GM21825 (cell line): ENCODE measurements at regions not wholly inside any gene's neighbourhood (a gene's known extent, or its start where the extent isn't known, plus 50 kb on each side); places are given as distances from the start of the nearest gene placed in this dataset.
A peak's percentile ranks its signal among the peaks of the same experiment; 100 is the strongest.
"Not testable (repeated sequence)": the region's sequence is repeated elsewhere in the genome, so short reads cannot be mapped to it uniquely, and the experiment has no call there.

Source experiments
- ATAC-seq: cut with Tn5 transposase; IDR thresholded peaks from one replicate; pipeline ENCODE4 v1.9.1; 2021; ENCODE audit warnings: mild to moderate bottlenecking, moderate library complexity; ENCODE audit not compliant: unreplicated experiment

- no peak for ATAC-seq
These were observed 118.1 kb upstream of the FOXN3 start for GRCh38 chr14:89534902-89535685.

GRCh38 chr14:89533766-89534165 is 116.7 kb upstream of the FOXN3 start:
- no peak for ATAC-seq

- ATAC-seq = no peak
These were observed 116.1 kb upstream of the FOXN3 start for GRCh38 chr14:89533136-89533535.

- ATAC-seq = no peak
These were observed 114.8 kb upstream of the FOXN3 start for GRCh38 chr14:89531661-89532335.

GRCh38 chr14:89524990-89525667 is 108.1 kb upstream of the FOXN3 start:
- ATAC-seq = no peak

GRCh38 chr14:89524412-89524811 is 107.4 kb upstream of the FOXN3 start:
- no peak for ATAC-seq

GRCh38 chr14:89521988-89522387 is 105.0 kb upstream of the FOXN3 start:
- ATAC-seq = no peak

GRCh38 chr14:89519040-89519439 is 102.0 kb upstream of the FOXN3 start:
- no peak for ATAC-seq

- no peak for ATAC-seq
These were observed 99.1 kb upstream of the FOXN3 start for GRCh38 chr14:89516173-89516572.

GRCh38 chr14:89514601-89515000 is 97.6 kb upstream of the FOXN3 start:
- ATAC-seq = no peak

GRCh38 chr14:89509891-89510290 is 92.9 kb upstream of the FOXN3 start:
- no peak for ATAC-seq

- ATAC-seq = no peak
These were observed 91.8 kb upstream of the FOXN3 start for GRCh38 chr14:89508863-89509262.

- ATAC-seq = no peak
These were observed 91.0 kb upstream of the FOXN3 start for GRCh38 chr14:89507926-89508460.

- ATAC-seq = no peak
These were observed 90.5 kb upstream of the FOXN3 start for GRCh38 chr14:89507521-89507920.

GRCh38 chr14:89506891-89507452 is 89.9 kb upstream of the FOXN3 start:
- ATAC-seq = not testable (repeated sequence)

- peak; percentile 66 for ATAC-seq
These were observed 87.7 kb upstream of the FOXN3 start for GRCh38 chr14:89504602-89505313.

- no peak for ATAC-seq
These were observed 87.1 kb upstream of the FOXN3 start for GRCh38 chr14:89504091-89504490.

GRCh38 chr14:89503431-89503996 is 86.5 kb upstream of the FOXN3 start:
- no peak for ATAC-seq

GRCh38 chr14:89502966-89503365 is 85.9 kb upstream of the FOXN3 start:
- ATAC-seq = no peak

- ATAC-seq = no peak
These were observed 84.3 kb upstream of the FOXN3 start for GRCh38 chr14:89501381-89501780.
